ENCODE measurements at regions not wholly inside any gene's neighbourhood (a gene's known extent, or its start where the extent isn't known, plus 50 kb on each side); places are given as distances from the start of the nearest gene placed in this dataset.

GRCh38 chr14:71361874-71362273, 454.6 kb downstream of the PCNX1 start:
- no peak for DNase-seq (ENCODE audit: low read depth)
- no peak for TF ChIP-seq CTCF (IDR thresholded peaks at IDR 0.05; ENCODE audit: control insufficient read depth, extremely low read depth, insufficient read depth)
- no peak overlapping the region for H3K4me3 ChIP-seq (ENCODE audit: low read depth, low read length)

- no peak for DNase-seq (ENCODE audit: low read depth)
- TF ChIP-seq CTCF (IDR thresholded peaks at IDR 0.05; ENCODE audit: control insufficient read depth, extremely low read depth, insufficient read depth), result no peak
- H3K4me3 ChIP-seq (ENCODE audit: low read depth, low read length), result no peak overlapping the region
Observed at GRCh38 chr14:71362282-71362681, 455.0 kb downstream of the PCNX1 start.

GRCh38 chr14:71362920-71363584, 455.8 kb downstream of the PCNX1 start:
- no peak for DNase-seq (ENCODE audit: low read depth)
- TF ChIP-seq CTCF (IDR thresholded peaks at IDR 0.05; ENCODE audit: control insufficient read depth, extremely low read depth, insufficient read depth), result no peak
- no peak overlapping the region for H3K4me3 ChIP-seq (ENCODE audit: low read depth, low read length)

- no peak overlapping the region for H3K4me3 ChIP-seq (ENCODE audit: low read depth, low read length)
- DNase-seq (ENCODE audit: low read depth), result no peak
- no peak for TF ChIP-seq CTCF (IDR thresholded peaks at IDR 0.05; ENCODE audit: control insufficient read depth, extremely low read depth, insufficient read depth)
Observed at GRCh38 chr14:71363946-71364925, 457.0 kb downstream of the PCNX1 start.

- no peak overlapping the region for H3K4me3 ChIP-seq (ENCODE audit: low read depth, low read length)
- TF ChIP-seq CTCF (IDR thresholded peaks at IDR 0.05; ENCODE audit: control insufficient read depth, extremely low read depth, insufficient read depth), result no peak
- no peak for DNase-seq (ENCODE audit: low read depth)
Observed at GRCh38 chr14:71365361-71365760, 458.1 kb downstream of the PCNX1 start.

GRCh38 chr14:71366861-71367260, 459.6 kb downstream of the PCNX1 start:
- no peak for TF ChIP-seq CTCF (IDR thresholded peaks at IDR 0.05; ENCODE audit: control insufficient read depth, extremely low read depth, insufficient read depth)
- no peak for DNase-seq (ENCODE audit: low read depth)
- H3K4me3 ChIP-seq (ENCODE audit: low read depth, low read length), result no peak overlapping the region

Measured in LNCaP clone FGC (cell line).